ENCODE measurements at regions not wholly inside any gene's neighbourhood (a gene's known extent, or its start where the extent isn't known, plus 50 kb on each side); places are given as distances from the start of the nearest gene placed in this dataset.

- TF ChIP-seq TEAD4 (IDR thresholded peaks at IDR 0.05; ENCODE audit: low read length) (no peak), TEAD4 (CRISPR knock-in tag; IDR thresholded peaks at IDR 0.05; ENCODE audit: borderline replicate concordance) (no peak), GATAD2A (IDR thresholded peaks at IDR 0.05) (no peak), E2F3 (CRISPR knock-in tag; IDR thresholded peaks at IDR 0.05) (no peak), MTA3 (IDR thresholded peaks at IDR 0.05; ENCODE audit: borderline replicate concordance) (no peak), STAT5A (IDR thresholded peaks at IDR 0.05; ENCODE audit: borderline replicate concordance, low read length) (no peak), CTCF (IDR thresholded peaks at IDR 0.05 in 2 of 3, conservative IDR thresholded peaks at IDR 0.05 in 1 of 3; ENCODE audit: insufficient read depth in 2 of 3, low read depth in 1 of 3, low read length in 3 of 3) (no peak), POLR2AphosphoS2 (IDR thresholded peaks at IDR 0.05; ENCODE audit: low read length) (no peak), POLR2AphosphoS5 (IDR thresholded peaks at IDR 0.05; ENCODE audit: control insufficient read depth, insufficient read depth, low read depth, low read length) (no peak), BDP1 (IDR thresholded peaks at IDR 0.05; ENCODE audit: insufficient read depth, insufficient read length) (no peak)
Measured at GRCh38 chr2:136310797-136311603, 193.1 kb upstream of the CXCR4 start.
